Transverse colon (tissue), 4 donors: ENCODE measurements at regions not wholly inside any gene's neighbourhood (a gene's known extent, or its start where the extent isn't known, plus 50 kb on each side); places are given as distances from the start of the nearest gene placed in this dataset.
"Not testable (repeated sequence)": the region's sequence is repeated elsewhere in the genome, so short reads cannot be mapped to it uniquely, and the experiment has no call there.

Experiments
- CTCF ChIP-seq, 5 experiments: fragments of 200-600 bp in 3 of 5; fragments of 450-650 bp in 2 of 5; sonication (generic) in 3 of 5; IDR thresholded peaks; 1 replicate in 2 of 5; 2 replicates in 3 of 5; pipeline ENCODE4 v1.5.1; 2016 to 2017; ENCODE audit warnings: antibody characterized with exemption in 5 of 5, inconsistent platforms in 3 of 5, mild to moderate bottlenecking in 2 of 5, moderate library complexity in 1 of 5
- EP300 ChIP-seq: sonication (generic); formaldehyde crosslinking; IDR thresholded peaks from one replicate; pipeline ENCODE4 v1.6.1; 2017; ENCODE audit warnings: antibody characterized with exemption, low read depth
- POLR2A ChIP-seq: fragments of 450-650 bp; IDR thresholded peaks from one replicate; pipeline ENCODE4 v1.6.1; 2016; ENCODE audit warnings: antibody characterized with exemption, mild to moderate bottlenecking, moderate library complexity
- POLR2AphosphoS5 ChIP-seq, 3 donors: sonication (generic); formaldehyde crosslinking; IDR thresholded peaks; one replicate each; pipeline ENCODE4 v1.6.1; 2016; ENCODE audit warnings: antibody characterized with exemption in 3 of 3

GRCh38 chr2:89986532-89986931, 1295.1 kb downstream of the RPIA start:
- TF ChIP-seq CTCF (IDR thresholded peaks at IDR 0.05); POLR2AphosphoS5 (IDR thresholded peaks at IDR 0.05); POLR2A; EP300: not testable (repeated sequence)
